ENCODE measurements at regions not wholly inside any gene's neighbourhood (a gene's known extent, or its start where the extent isn't known, plus 50 kb on each side); places are given as distances from the start of the nearest gene placed in this dataset.

GRCh38 chr18:28972333-28972907, 795.5 kb upstream of the CDH2 start:
- no peak for DNase-seq (ENCODE audit: extremely low read depth, low read depth)

GRCh38 chr18:28963481-28963880, 786.6 kb upstream of the CDH2 start:
- DNase-seq (ENCODE audit: extremely low read depth, low read depth), result no peak

GRCh38 chr18:28961669-28962228, 784.8 kb upstream of the CDH2 start:
- DNase-seq (ENCODE audit: extremely low read depth, low read depth), result peak; percentile 11

- DNase-seq (ENCODE audit: extremely low read depth, low read depth), result no peak
These were observed 783.2 kb upstream of the CDH2 start for GRCh38 chr18:28960146-28960545.

- DNase-seq (ENCODE audit: extremely low read depth, low read depth), result no peak
These were observed 775.4 kb upstream of the CDH2 start for GRCh38 chr18:28952339-28952738.

GRCh38 chr18:28947900-28948299, 771.0 kb upstream of the CDH2 start:
- DNase-seq (ENCODE audit: extremely low read depth, low read depth), result no peak

GRCh38 chr18:28946471-28946870, 769.5 kb upstream of the CDH2 start:
- DNase-seq (ENCODE audit: extremely low read depth, low read depth), result no peak

- DNase-seq (ENCODE audit: extremely low read depth, low read depth), result no peak
These were observed 746.0 kb upstream of the CDH2 start for GRCh38 chr18:28922936-28923335.

- DNase-seq (ENCODE audit: extremely low read depth, low read depth), result no peak
These were observed 739.5 kb upstream of the CDH2 start for GRCh38 chr18:28916456-28916855.

GRCh38 chr18:28905509-28905908, 728.6 kb upstream of the CDH2 start:
- no peak for DNase-seq (ENCODE audit: extremely low read depth, low read depth)

- no peak for DNase-seq (ENCODE audit: extremely low read depth, low read depth)
These were observed 727.9 kb upstream of the CDH2 start for GRCh38 chr18:28904789-28905364.

GRCh38 chr18:28903306-28903705, 726.4 kb upstream of the CDH2 start:
- no peak for DNase-seq (ENCODE audit: extremely low read depth, low read depth)

- DNase-seq (ENCODE audit: extremely low read depth, low read depth), result no peak
These were observed 713.9 kb upstream of the CDH2 start for GRCh38 chr18:28890791-28891190.

- no peak for DNase-seq (ENCODE audit: extremely low read depth, low read depth)
These were observed 707.4 kb upstream of the CDH2 start for GRCh38 chr18:28884304-28884703.

- no peak for DNase-seq (ENCODE audit: extremely low read depth, low read depth)
These were observed 703.9 kb upstream of the CDH2 start for GRCh38 chr18:28880856-28881255.

- DNase-seq (ENCODE audit: extremely low read depth, low read depth), result no peak
These were observed 698.1 kb upstream of the CDH2 start for GRCh38 chr18:28875059-28875458.

- DNase-seq (ENCODE audit: extremely low read depth, low read depth), result no peak
These were observed 686.5 kb upstream of the CDH2 start for GRCh38 chr18:28863396-28863795.

- DNase-seq (ENCODE audit: extremely low read depth, low read depth), result no peak
These were observed 681.3 kb upstream of the CDH2 start for GRCh38 chr18:28858248-28858647.

GRCh38 chr18:28855989-28856388, 679.1 kb upstream of the CDH2 start:
- DNase-seq (ENCODE audit: extremely low read depth, low read depth), result no peak

- peak; percentile 54 for DNase-seq (ENCODE audit: extremely low read depth, low read depth)
These were observed 678.6 kb upstream of the CDH2 start for GRCh38 chr18:28855524-28855923.

- peak; percentile 19 for DNase-seq (ENCODE audit: extremely low read depth, low read depth)
These were observed 678.0 kb upstream of the CDH2 start for GRCh38 chr18:28854964-28855363.

GRCh38 chr18:28846958-28847357, 670.0 kb upstream of the CDH2 start:
- DNase-seq (ENCODE audit: extremely low read depth, low read depth), result no peak

GRCh38 chr18:28837100-28837499, 660.2 kb upstream of the CDH2 start:
- no peak for DNase-seq (ENCODE audit: extremely low read depth, low read depth)

Measured in NCI-H460 (cell line).